Prostate gland (tissue), 2 donors: ENCODE measurements at regions not wholly inside any gene's neighbourhood (a gene's known extent, or its start where the extent isn't known, plus 50 kb on each side); places are given as distances from the start of the nearest gene placed in this dataset.

Experiments used
- POLR2A ChIP-seq: fragments of 450-650 bp; IDR thresholded peaks from one replicate; pipeline ENCODE4 v1.6.1; 2016; ENCODE audit warnings: antibody characterized with exemption, mild to moderate bottlenecking
- TF ChIP-seq, protein P1 (sequence below), 4 experiments: fragments of 200-600 bp in 2 of 4; fragments of 450-650 bp in 2 of 4; sonication (generic) in 2 of 4; IDR thresholded peaks; 1 replicate in 3 of 4; 2 replicates in 1 of 4; pipeline ENCODE4 v1.5.1; 2016 to 2019; ENCODE audit warnings: antibody characterized with exemption in 4 of 4, mild to moderate bottlenecking in 2 of 4, moderate library complexity in 2 of 4

DNA sequence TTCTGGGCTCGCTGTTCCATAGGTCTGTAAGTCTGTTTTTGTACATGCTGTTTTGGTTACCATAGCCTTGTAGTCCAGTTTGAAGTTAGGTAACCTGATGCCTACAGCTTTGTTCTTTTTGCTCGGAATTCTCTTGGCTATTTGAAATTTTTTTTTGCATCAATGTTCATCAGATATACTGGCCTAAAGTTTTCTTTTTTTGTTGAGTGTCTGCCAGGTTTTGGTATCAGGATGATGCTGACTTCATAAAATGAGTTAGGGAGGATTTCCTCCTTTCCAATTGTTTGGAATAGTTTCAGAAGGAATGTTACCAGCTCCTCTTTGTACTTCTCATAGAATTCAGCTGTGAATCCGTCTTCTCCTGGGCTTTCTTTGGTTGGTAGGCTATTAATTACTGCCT, 397.8 kb upstream of the HTR2A start:
- TF ChIP-seq POLR2A = no peak
- TF ChIP-seq, protein P1, sequence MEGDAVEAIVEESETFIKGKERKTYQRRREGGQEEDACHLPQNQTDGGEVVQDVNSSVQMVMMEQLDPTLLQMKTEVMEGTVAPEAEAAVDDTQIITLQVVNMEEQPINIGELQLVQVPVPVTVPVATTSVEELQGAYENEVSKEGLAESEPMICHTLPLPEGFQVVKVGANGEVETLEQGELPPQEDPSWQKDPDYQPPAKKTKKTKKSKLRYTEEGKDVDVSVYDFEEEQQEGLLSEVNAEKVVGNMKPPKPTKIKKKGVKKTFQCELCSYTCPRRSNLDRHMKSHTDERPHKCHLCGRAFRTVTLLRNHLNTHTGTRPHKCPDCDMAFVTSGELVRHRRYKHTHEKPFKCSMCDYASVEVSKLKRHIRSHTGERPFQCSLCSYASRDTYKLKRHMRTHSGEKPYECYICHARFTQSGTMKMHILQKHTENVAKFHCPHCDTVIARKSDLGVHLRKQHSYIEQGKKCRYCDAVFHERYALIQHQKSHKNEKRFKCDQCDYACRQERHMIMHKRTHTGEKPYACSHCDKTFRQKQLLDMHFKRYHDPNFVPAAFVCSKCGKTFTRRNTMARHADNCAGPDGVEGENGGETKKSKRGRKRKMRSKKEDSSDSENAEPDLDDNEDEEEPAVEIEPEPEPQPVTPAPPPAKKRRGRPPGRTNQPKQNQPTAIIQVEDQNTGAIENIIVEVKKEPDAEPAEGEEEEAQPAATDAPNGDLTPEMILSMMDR (IDR thresholded peaks at IDR 0.05) = no peak
